Peyer's patch (tissue), 4 donors: ENCODE measurements at regions not wholly inside any gene's neighbourhood (a gene's known extent, or its start where the extent isn't known, plus 50 kb on each side); places are given as distances from the start of the nearest gene placed in this dataset.

ENCODE experiments used
- POLR2A ChIP-seq, 2 donors: fragments of 450-650 bp; IDR thresholded peaks; one replicate each; pipeline ENCODE4 v1.5.1; 2017; ENCODE audit warnings: antibody characterized with exemption in 2 of 2, mild to moderate bottlenecking in 2 of 2, moderate library complexity in 2 of 2
- TF ChIP-seq, protein P1 (sequence below), 6 experiments: fragments of 450-650 bp in 4 of 6; fragments of 200-600 bp in 2 of 6; sonication (generic) in 1 of 6; IDR thresholded peaks; one replicate each; pipeline ENCODE4 v1.5.1; 2017 to 2019; ENCODE audit warnings: antibody characterized with exemption in 6 of 6, mild to moderate bottlenecking in 3 of 6, moderate library complexity in 1 of 6

DNA sequence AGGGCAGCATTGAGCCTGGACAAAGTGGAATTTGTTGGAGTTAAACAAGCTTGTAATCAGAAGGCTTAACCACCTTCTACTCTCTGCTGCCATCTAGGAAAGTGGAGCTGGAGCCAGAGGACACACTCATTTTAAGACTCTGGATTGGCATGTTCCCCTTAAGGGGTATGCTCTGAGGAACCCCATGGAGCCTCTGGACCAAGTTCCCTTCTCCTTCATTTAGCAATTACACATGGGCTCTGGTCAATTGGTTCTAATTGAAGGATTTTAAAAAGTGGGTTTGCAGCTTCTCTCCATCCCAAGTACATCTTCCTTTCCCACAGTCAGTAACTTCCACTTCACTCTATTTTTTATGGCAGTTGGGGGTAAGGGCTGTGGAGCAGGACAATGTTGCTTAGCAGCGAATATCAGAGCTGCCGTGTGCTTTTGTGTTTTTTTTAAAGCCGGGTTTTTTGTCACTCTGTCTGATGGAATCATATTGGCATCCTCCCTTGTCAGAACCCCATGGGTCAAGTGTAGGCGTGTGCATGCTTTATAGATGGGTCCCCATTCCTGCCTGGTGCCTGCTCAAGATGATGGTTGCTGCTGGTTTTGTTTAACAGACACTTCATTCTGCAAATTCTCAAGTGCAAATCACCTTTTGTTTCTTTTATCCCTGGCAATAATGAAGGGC lies 330.7 kb upstream of the ADAMTSL1 start:
- TF ChIP-seq, protein P1, sequence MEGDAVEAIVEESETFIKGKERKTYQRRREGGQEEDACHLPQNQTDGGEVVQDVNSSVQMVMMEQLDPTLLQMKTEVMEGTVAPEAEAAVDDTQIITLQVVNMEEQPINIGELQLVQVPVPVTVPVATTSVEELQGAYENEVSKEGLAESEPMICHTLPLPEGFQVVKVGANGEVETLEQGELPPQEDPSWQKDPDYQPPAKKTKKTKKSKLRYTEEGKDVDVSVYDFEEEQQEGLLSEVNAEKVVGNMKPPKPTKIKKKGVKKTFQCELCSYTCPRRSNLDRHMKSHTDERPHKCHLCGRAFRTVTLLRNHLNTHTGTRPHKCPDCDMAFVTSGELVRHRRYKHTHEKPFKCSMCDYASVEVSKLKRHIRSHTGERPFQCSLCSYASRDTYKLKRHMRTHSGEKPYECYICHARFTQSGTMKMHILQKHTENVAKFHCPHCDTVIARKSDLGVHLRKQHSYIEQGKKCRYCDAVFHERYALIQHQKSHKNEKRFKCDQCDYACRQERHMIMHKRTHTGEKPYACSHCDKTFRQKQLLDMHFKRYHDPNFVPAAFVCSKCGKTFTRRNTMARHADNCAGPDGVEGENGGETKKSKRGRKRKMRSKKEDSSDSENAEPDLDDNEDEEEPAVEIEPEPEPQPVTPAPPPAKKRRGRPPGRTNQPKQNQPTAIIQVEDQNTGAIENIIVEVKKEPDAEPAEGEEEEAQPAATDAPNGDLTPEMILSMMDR (IDR thresholded peaks at IDR 0.05), result peak in 4 of 6 experiments; percentile 7 to 42 (median 39)
- TF ChIP-seq POLR2A (IDR thresholded peaks at IDR 0.05), result no peak
